Ammon's horn (tissue), 1 donor: ENCODE measurements at regions not wholly inside any gene's neighbourhood (a gene's known extent, or its start where the extent isn't known, plus 50 kb on each side); places are given as distances from the start of the nearest gene placed in this dataset.
A peak's percentile ranks its signal among the peaks of the same experiment; 100 is the strongest.
"Not testable (repeated sequence)": the region's sequence is repeated elsewhere in the genome, so short reads cannot be mapped to it uniquely, and the experiment has no call there.

ENCODE experiments used
- DNase-seq: peaks from one replicate; pipeline ENCODE4 v3.0.0-alpha.2; 2016; ENCODE audit warnings: low spot score

- DNase-seq = peak; percentile 71
These were observed 99.6 kb downstream of the FAM114A2 start for GRCh38 chr5:153939101-153939500.

- no peak for DNase-seq
These were observed 100.4 kb downstream of the FAM114A2 start for GRCh38 chr5:153938191-153938842.

GRCh38 chr5:153937661-153938060, 101.0 kb downstream of the FAM114A2 start:
- DNase-seq = no peak

GRCh38 chr5:153935151-153935550, 103.6 kb downstream of the FAM114A2 start:
- DNase-seq = not testable (repeated sequence)

GRCh38 chr5:153926201-153926600, 112.5 kb downstream of the FAM114A2 start:
- no peak for DNase-seq

- no peak for DNase-seq
These were observed 119.5 kb downstream of the FAM114A2 start for GRCh38 chr5:153919161-153919560.

GRCh38 chr5:153907170-153907775, 131.4 kb downstream of the FAM114A2 start:
- peak; percentile 56 for DNase-seq

- DNase-seq = no peak
These were observed 133.5 kb downstream of the FAM114A2 start for GRCh38 chr5:153905219-153905618.

- DNase-seq = no peak
These were observed 135.4 kb downstream of the FAM114A2 start for GRCh38 chr5:153903321-153903720.

GRCh38 chr5:153902016-153902415, 136.7 kb downstream of the FAM114A2 start:
- DNase-seq = peak; percentile 37

- DNase-seq = no peak
These were observed 137.3 kb downstream of the FAM114A2 start for GRCh38 chr5:153901449-153901848.

GRCh38 chr5:153900703-153901395, 137.9 kb downstream of the FAM114A2 start:
- DNase-seq = no peak

GRCh38 chr5:153899746-153900145, 139.0 kb downstream of the FAM114A2 start:
- no peak for DNase-seq

GRCh38 chr5:153896701-153897100, 142.0 kb downstream of the FAM114A2 start:
- DNase-seq = peak; percentile 55

GRCh38 chr5:153896117-153896516, 142.6 kb downstream of the FAM114A2 start:
- no peak for DNase-seq

- no peak for DNase-seq
These were observed 143.4 kb downstream of the FAM114A2 start for GRCh38 chr5:153895266-153895665.

- no peak for DNase-seq
These were observed 144.9 kb downstream of the FAM114A2 start for GRCh38 chr5:153893817-153894216.

- no peak for DNase-seq
These were observed 147.3 kb downstream of the FAM114A2 start for GRCh38 chr5:153891394-153891793.

- no peak for DNase-seq
These were observed 149.9 kb downstream of the FAM114A2 start for GRCh38 chr5:153888781-153889180.

- peak; percentile 40 for DNase-seq
These were observed 153.6 kb downstream of the FAM114A2 start for GRCh38 chr5:153885141-153885540.

GRCh38 chr5:153884612-153884957, 154.1 kb downstream of the FAM114A2 start:
- no peak for DNase-seq

- DNase-seq = no peak
These were observed 154.7 kb downstream of the FAM114A2 start for GRCh38 chr5:153883854-153884611.

GRCh38 chr5:153881687-153882086, 157.0 kb downstream of the FAM114A2 start:
- no peak for DNase-seq
